ENCODE measurements at regions not wholly inside any gene's neighbourhood (a gene's known extent, or its start where the extent isn't known, plus 50 kb on each side); places are given as distances from the start of the nearest gene placed in this dataset.

GRCh38 chr14:43215524-43215923 is 1291.6 kb downstream of the FSCB start:
- ChIA-PET CTCF (no interaction called here), POLR2A (ENCODE audit: unreplicated experiment) (no interaction called here)
- Histone ChIP-seq H3K27me3 (ENCODE audit: control insufficient read depth, insufficient read depth, low read length) (no peaks in the 10 kb centered on the region), H2BK20ac (ENCODE audit: low read depth, low read length) (no peak overlapping the region), H3K4me1 (ENCODE audit: control insufficient read depth, insufficient read depth, low read length) (no peaks in the 10 kb centered on the region), H2AFZ (replicated peaks; ENCODE audit: low read length, poor library complexity) (no peak overlapping the region), H3K4ac (ENCODE audit: low read depth, low read length) (no peak overlapping the region), H3K18ac (ENCODE audit: low read depth, low read length) (no peak overlapping the region), H3K36me3 (ENCODE audit: control insufficient read depth, insufficient read depth, low read length) (no peaks in the 10 kb centered on the region), H3K4me2 (ENCODE audit: low read depth, low read length) (no peak overlapping the region), H3K9me1 (ENCODE audit: insufficient read depth, low read length) (no peaks in the 10 kb centered on the region), H2BK5ac (ENCODE audit: low read depth, low read length, poor library complexity, severe bottlenecking) (no peak overlapping the region), H3K4me3 (ENCODE audit: insufficient read depth, low read depth, low read length) (no peak overlapping the region), H2BK120ac (ENCODE audit: low read depth, low read length) (no peak overlapping the region), H3K9ac (ENCODE audit: low read depth, low read length) (no peak overlapping the region), H3K27ac (ENCODE audit: insufficient read depth, low read length) (no peak overlapping the region), H4K91ac (ENCODE audit: insufficient read depth, low read depth, low read length) (no peak overlapping the region), H3K14ac (replicated peaks; ENCODE audit: low read depth, low read length) (no peak overlapping the region), H3K23ac (ENCODE audit: low read depth, low read length) (no peak overlapping the region), H3K56ac (ENCODE audit: extremely low read depth, insufficient read depth, low read length) (no peak overlapping the region), H2BK15ac (ENCODE audit: low read depth, low read length) (no peak overlapping the region), H4K8ac (ENCODE audit: low read depth in 2 of 2, low read length in 2 of 2) (no peak overlapping the region), H4K5ac (ENCODE audit: low read depth, low read length) (no peak overlapping the region), H4K20me1 (ENCODE audit: insufficient read depth, low read length) (no peaks in the 10 kb centered on the region), H2AK9ac (replicated peaks; ENCODE audit: low read depth, low read length, poor library complexity) (no peak overlapping the region), H3K9me3 (ENCODE audit: control insufficient read depth, insufficient read depth, low read length) (peaks cover 4% of the 10 kb centered on the region; the same call in 1 of the 2 replicates), H3K79me1 (ENCODE audit: low read depth in 1 of 2, low read length in 2 of 2) (no peaks in the 10 kb centered on the region), H2AK5ac (ENCODE audit: low read depth, low read length) (no peak overlapping the region)
- in situ Hi-C loops (cut with MboI; ENCODE audit: low sequenced_read_pairs): no loop called here
- dilution Hi-C loops (cut with HindIII; ENCODE audit: low sequenced_read_pairs, unreplicated experiment): no loop called here
- no CpG with 5 or more reads among the region's 2 CpGs for WGBS, 2 experiments (ENCODE audit: extremely low coverage in 2 of 2, insufficient read length in 1 of 2)
- intact Hi-C loops (cut with micrococcal nuclease): no loop called here
- BruUV-seq (replicated peaks): no TSS peak
- DNase-seq: no peak
- ATAC-seq (ENCODE audit: low read depth): no peak
- TF ChIP-seq RCOR1 (IDR thresholded peaks at IDR 0.05; ENCODE audit: insufficient replicate concordance, low read length) (no peak), CHD1 (IDR thresholded peaks at IDR 0.05; ENCODE audit: low read depth, low read length) (no peak), CTCF (conservative IDR thresholded peaks at IDR 0.05; ENCODE audit: low read depth, low read length) (no peak), BHLHE40 (IDR thresholded peaks at IDR 0.05; ENCODE audit: low read depth, low read length) (no peak)
